Fibroblast of peridontal ligament (primary cell): ENCODE measurements at regions not wholly inside any gene's neighbourhood (a gene's known extent, or its start where the extent isn't known, plus 50 kb on each side); places are given as distances from the start of the nearest gene placed in this dataset.
A peak's percentile ranks its signal among the peaks of the same experiment; 100 is the strongest.

Source experiments
- DNase-seq: peaks from one replicate; pipeline ENCODE4 v3.0.0-alpha.2; 2010; ENCODE audit errors: extremely low read depth

- DNase-seq, result no peak
Observed at GRCh38 chr5:72041654-72042053, 65.6 kb upstream of the MAP1B start.

- no peak for DNase-seq
Observed at GRCh38 chr5:72042097-72042496, 65.2 kb upstream of the MAP1B start.

- no peak for DNase-seq
Observed at GRCh38 chr5:72045692-72046091, 61.6 kb upstream of the MAP1B start.

DNA sequence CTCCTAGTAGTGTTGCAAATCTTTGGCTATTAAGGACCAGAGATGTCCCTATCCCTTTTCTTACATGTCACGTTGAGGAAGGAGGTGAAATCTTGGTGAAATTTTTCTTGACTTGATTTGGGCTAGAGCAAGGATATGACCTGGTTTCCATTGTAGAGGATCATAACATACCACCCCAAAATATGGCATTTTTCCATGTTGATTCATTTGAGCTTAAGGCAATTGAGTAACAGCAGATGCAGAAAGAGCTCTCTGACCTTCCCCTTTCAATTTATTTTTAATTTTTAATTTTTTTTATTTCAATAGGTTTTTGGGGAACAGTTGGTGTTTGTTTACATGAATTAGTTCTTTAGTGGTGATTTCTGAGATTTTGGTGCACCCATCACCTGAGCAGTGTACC is 61.2 kb upstream of the MAP1B start:
- peak; percentile 41 for DNase-seq

DNA sequence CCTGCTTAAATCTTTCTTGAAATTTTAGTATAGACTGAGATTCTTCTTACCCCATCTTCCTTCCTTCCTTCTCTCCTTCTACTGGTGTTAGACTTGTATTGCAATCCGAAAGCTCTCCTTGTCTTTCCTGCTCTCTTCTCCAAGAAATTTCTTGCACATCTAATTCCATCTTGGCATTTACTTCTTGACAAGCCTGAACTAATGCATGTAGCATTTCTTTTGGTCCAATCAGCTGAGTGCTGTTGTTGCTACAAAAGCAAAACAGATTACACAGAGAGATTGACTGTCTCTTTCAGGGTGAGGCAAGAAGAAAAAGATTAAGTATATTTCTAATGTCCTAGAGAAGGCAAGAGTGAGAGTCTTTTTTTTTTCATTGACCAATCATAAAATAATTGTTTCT is 51.6 kb upstream of the MAP1B start:
- DNase-seq, result no peak
